Natural killer cell treated with Interleukin-12 subunit alpha and Interleukin-12 subunit beta and Interleukin-15 and Interleukin-18, amount 100 ng/mL, for 72 hours (primary cell): ENCODE measurements at regions not wholly inside any gene's neighbourhood (a gene's known extent, or its start where the extent isn't known, plus 50 kb on each side); places are given as distances from the start of the nearest gene placed in this dataset.

ENCODE experiments used
- ATAC-seq, 2 donors: fragments of 150-1000 bp; cut with Tn5 transposase in 1 of 2; sonication (Bioruptor Pico), chemical (Tn5 transposase) in 1 of 2; 2 replicates each; pipeline ENCODE4 v1.10.0; 2021
- DNase-seq: peaks from one replicate; pipeline ENCODE4 v3.0.0; 2022; ENCODE audit warnings: low spot score
- H3K27ac Mint-ChIP-seq, 2 donors: 1 replicate in 1 of 2; 2 replicates in 1 of 2; pipeline ENCODE4 v1.8.0; 2022; ENCODE audit warnings: mixed read lengths in 2 of 2, mild to moderate bottlenecking in 1 of 2, moderate library complexity in 1 of 2
- H3K27me3 Mint-ChIP-seq, 2 donors: 1 replicate in 1 of 2; 2 replicates in 1 of 2; pipeline ENCODE4 v1.8.0; 2022; ENCODE audit warnings: mixed read lengths in 2 of 2
- H3K36me3 Mint-ChIP-seq: one replicate; pipeline ENCODE4 v1.8.0; 2022; ENCODE audit warnings: mixed read lengths
- H3K4me1 Mint-ChIP-seq, 2 donors: 1 replicate in 1 of 2; 2 replicates in 1 of 2; pipeline ENCODE4 v1.8.0; 2022; ENCODE audit warnings: low read depth in 2 of 2, mixed read lengths in 2 of 2, mild to moderate bottlenecking in 1 of 2
- H3K4me3 Mint-ChIP-seq: one replicate; pipeline ENCODE4 v1.8.0; 2022; ENCODE audit warnings: mixed read lengths
- H3K9me3 Mint-ChIP-seq: 2 replicates; pipeline ENCODE4 v1.8.0; 2022; ENCODE audit warnings: mixed read lengths

- ATAC-seq = no peak
- Mint-ChIP-seq H3K27ac (no peak overlapping the region), H3K4me1 (no peaks in the 10 kb centered on the region), H3K27me3 (no peaks in the 10 kb centered on the region), H3K9me3 (peaks cover 4% of the 10 kb centered on the region), H3K4me3 (no peak overlapping the region), H3K36me3 (no peaks in the 10 kb centered on the region)
- no peak for DNase-seq
Measured at GRCh38 chr13:59337070-59337469, 826.7 kb downstream of the DIAPH3 start.

GRCh38 chr13:59340151-59340550 lies 823.6 kb downstream of the DIAPH3 start:
- no peak for ATAC-seq
- Mint-ChIP-seq H3K4me3 (no peak overlapping the region), H3K9me3 (peaks cover 8% of the 10 kb centered on the region), H3K27me3 (no peaks in the 10 kb centered on the region), H3K4me1 (no peaks in the 10 kb centered on the region), H3K36me3 (no peaks in the 10 kb centered on the region), H3K27ac (no peak overlapping the region)
- DNase-seq = no peak

- DNase-seq (no peak), ATAC-seq (no peak)
- H3K4me1 Mint-ChIP-seq = no peaks in the 10 kb centered on the region
- H3K36me3 Mint-ChIP-seq = no peaks in the 10 kb centered on the region
- peaks cover 8% of the 10 kb centered on the region for H3K9me3 Mint-ChIP-seq
- no peaks in the 10 kb centered on the region for H3K27me3 Mint-ChIP-seq
- no peak overlapping the region for H3K4me3 Mint-ChIP-seq
- H3K27ac Mint-ChIP-seq = no peak overlapping the region
Measured at GRCh38 chr13:59340581-59340980, 823.1 kb downstream of the DIAPH3 start.

GRCh38 chr13:59342400-59342799 lies 821.3 kb downstream of the DIAPH3 start:
- Mint-ChIP-seq H3K36me3 (no peaks in the 10 kb centered on the region), H3K4me3 (no peak overlapping the region), H3K27me3 (no peaks in the 10 kb centered on the region), H3K27ac (no peak overlapping the region), H3K4me1 (no peaks in the 10 kb centered on the region), H3K9me3 (peaks cover 8% of the 10 kb centered on the region)
- ATAC-seq = no peak
- no peak for DNase-seq

- Mint-ChIP-seq H3K4me1 (no peaks in the 10 kb centered on the region), H3K36me3 (no peaks in the 10 kb centered on the region), H3K9me3 (peaks cover 8% of the 10 kb centered on the region), H3K4me3 (no peak overlapping the region), H3K27me3 (no peaks in the 10 kb centered on the region), H3K27ac (no peak overlapping the region)
- DNase-seq (no peak), ATAC-seq (no peak)
Measured at GRCh38 chr13:59343132-59343531, 820.6 kb downstream of the DIAPH3 start.

GRCh38 chr13:59343993-59344822 lies 819.5 kb downstream of the DIAPH3 start:
- DNase-seq (no peak), ATAC-seq (no peak)
- Mint-ChIP-seq H3K27me3 (no peaks in the 10 kb centered on the region), H3K4me1 (no peaks in the 10 kb centered on the region), H3K9me3 (peaks cover 8% of the 10 kb centered on the region), H3K36me3 (no peaks in the 10 kb centered on the region), H3K27ac (no peak overlapping the region), H3K4me3 (no peak overlapping the region)

- DNase-seq = no peak
- H3K4me3 Mint-ChIP-seq = no peak overlapping the region
- no peaks in the 10 kb centered on the region for H3K36me3 Mint-ChIP-seq
- ATAC-seq = no peak
- peaks cover 4% of the 10 kb centered on the region for H3K9me3 Mint-ChIP-seq
- H3K4me1 Mint-ChIP-seq = no peaks in the 10 kb centered on the region
- H3K27ac Mint-ChIP-seq = no peak overlapping the region
- peaks cover 0 to 3% of the 10 kb centered on the region in 2 donors for H3K27me3 Mint-ChIP-seq
Measured at GRCh38 chr13:59345311-59345710, 818.4 kb downstream of the DIAPH3 start.

GRCh38 chr13:59346999-59347723 lies 816.6 kb downstream of the DIAPH3 start:
- no peak for ATAC-seq
- Mint-ChIP-seq H3K27me3 (peaks cover 0 to 7% of the 10 kb centered on the region in 2 donors), H3K9me3 (peaks cover 4% of the 10 kb centered on the region), H3K4me1 (no peaks in the 10 kb centered on the region), H3K27ac (no peak overlapping the region), H3K4me3 (no peak overlapping the region), H3K36me3 (no peaks in the 10 kb centered on the region)
- DNase-seq = no peak

- Mint-ChIP-seq H3K27ac (no peak overlapping the region), H3K4me1 (no peaks in the 10 kb centered on the region), H3K4me3 (no peak overlapping the region), H3K9me3 (peaks cover 4% of the 10 kb centered on the region), H3K36me3 (no peaks in the 10 kb centered on the region), H3K27me3 (peaks cover 0 to 7% of the 10 kb centered on the region in 2 donors)
- DNase-seq = no peak
- no peak for ATAC-seq
Measured at GRCh38 chr13:59348617-59349016, 815.1 kb downstream of the DIAPH3 start.

- H3K4me1 Mint-ChIP-seq = no peaks in the 10 kb centered on the region
- H3K27me3 Mint-ChIP-seq = peaks cover 0 to 21% of the 10 kb centered on the region in 2 donors
- no peaks in the 10 kb centered on the region for H3K9me3 Mint-ChIP-seq
- H3K36me3 Mint-ChIP-seq = no peaks in the 10 kb centered on the region
- H3K27ac Mint-ChIP-seq = no peak overlapping the region
- ATAC-seq (no peak), DNase-seq (no peak)
- no peak overlapping the region for H3K4me3 Mint-ChIP-seq
Measured at GRCh38 chr13:59352600-59352999, 811.1 kb downstream of the DIAPH3 start.

- DNase-seq = no peak
- Mint-ChIP-seq H3K9me3 (no peaks in the 10 kb centered on the region), H3K27me3 (peaks cover 0 to 21% of the 10 kb centered on the region in 2 donors), H3K4me3 (no peak overlapping the region), H3K4me1 (no peaks in the 10 kb centered on the region), H3K36me3 (no peaks in the 10 kb centered on the region), H3K27ac (no peak overlapping the region)
- no peak for ATAC-seq
Measured at GRCh38 chr13:59354665-59355369, 808.9 kb downstream of the DIAPH3 start.

- Mint-ChIP-seq H3K4me1 (no peaks in the 10 kb centered on the region), H3K27me3 (peaks cover 0 to 14% of the 10 kb centered on the region in 2 donors), H3K9me3 (no peaks in the 10 kb centered on the region), H3K36me3 (no peaks in the 10 kb centered on the region), H3K27ac (no peak overlapping the region), H3K4me3 (no peak overlapping the region)
- ATAC-seq (no peak), DNase-seq (no peak)
Measured at GRCh38 chr13:59356607-59357006, 807.1 kb downstream of the DIAPH3 start.

- no peak for DNase-seq
- H3K4me1 Mint-ChIP-seq = no peaks in the 10 kb centered on the region
- no peak overlapping the region for H3K4me3 Mint-ChIP-seq
- ATAC-seq = no peak
- H3K9me3 Mint-ChIP-seq = no peaks in the 10 kb centered on the region
- H3K27ac Mint-ChIP-seq = no peak overlapping the region
- no peaks in the 10 kb centered on the region for H3K36me3 Mint-ChIP-seq
- H3K27me3 Mint-ChIP-seq = peaks cover 0 to 14% of the 10 kb centered on the region in 2 donors
Measured at GRCh38 chr13:59358014-59358413, 805.7 kb downstream of the DIAPH3 start.

- no peaks in the 10 kb centered on the region for H3K9me3 Mint-ChIP-seq
- H3K27ac Mint-ChIP-seq = no peak overlapping the region
- no peak for DNase-seq
- H3K4me3 Mint-ChIP-seq = no peak overlapping the region
- no peaks in the 10 kb centered on the region for H3K36me3 Mint-ChIP-seq
- H3K4me1 Mint-ChIP-seq = no peaks in the 10 kb centered on the region
- ATAC-seq = no peak
- H3K27me3 Mint-ChIP-seq = peaks cover 0 to 7% of the 10 kb centered on the region in 2 donors
Measured at GRCh38 chr13:59360108-59360507, 803.6 kb downstream of the DIAPH3 start.
